ENCODE measurements at regions not wholly inside any gene's neighbourhood (a gene's known extent, or its start where the extent isn't known, plus 50 kb on each side); places are given as distances from the start of the nearest gene placed in this dataset.

DNA sequence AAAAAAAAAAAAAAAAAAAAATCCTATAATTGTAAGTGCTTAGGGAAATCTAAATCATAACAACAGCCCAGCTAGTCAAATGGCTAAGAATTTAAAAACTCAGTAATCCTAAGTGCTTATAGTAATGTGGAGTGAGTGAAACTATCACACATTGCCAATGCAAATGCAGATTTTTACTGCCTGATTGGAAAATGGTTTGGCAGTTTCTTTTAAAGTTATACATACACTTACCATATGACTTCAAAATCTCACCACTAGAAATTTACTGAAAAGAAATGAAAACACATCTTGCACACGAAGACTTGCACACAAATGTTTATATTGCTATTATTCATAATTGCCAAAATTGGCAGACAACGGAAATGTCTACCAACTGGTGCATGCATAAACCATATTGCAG is 51.3 kb upstream of the STXBP6 start:
- DNase-seq (ENCODE audit: low read depth in 2 of 2): no peak
